B cell (primary cell): ENCODE measurements at regions not wholly inside any gene's neighbourhood (a gene's known extent, or its start where the extent isn't known, plus 50 kb on each side); places are given as distances from the start of the nearest gene placed in this dataset.

ENCODE experiments used
- CTCF ChIP-seq: fragments of 200-600 bp; IDR thresholded peaks from one replicate; pipeline ENCODE4 v1.8.0; 2022; ENCODE audit warnings: antibody characterized with exemption, mild to moderate bottlenecking
- EZH2 ChIP-seq: IDR thresholded peaks from 2 replicates; pipeline ENCODE4 v1.6.1; 2012; ENCODE audit warnings: borderline replicate concordance, low read depth, mild to moderate bottlenecking, moderate library complexity, low read length; ENCODE audit not compliant: insufficient read depth, poor library complexity, severe bottlenecking

GRCh38 chr12:5191803-5192538, 148.3 kb downstream of the KCNA5 start:
- no peak for TF ChIP-seq CTCF
- TF ChIP-seq EZH2: no peak
